T-cell (primary cell): ENCODE measurements at regions not wholly inside any gene's neighbourhood (a gene's known extent, or its start where the extent isn't known, plus 50 kb on each side); places are given as distances from the start of the nearest gene placed in this dataset.
A peak's percentile ranks its signal among the peaks of the same experiment; 100 is the strongest.

Experiments
- ATAC-seq, 4 experiments: fragments of 200-7000 bp in 3 of 4; fragments of 150-1000 bp in 1 of 4; cut with Tn5 transposase; replicated peaks in 1 of 4; 1 replicate in 3 of 4; 2 replicates in 1 of 4; pipeline ENCODE4 v1.10.0; 2021; ENCODE audit warnings: moderate library complexity in 3 of 4, mild to moderate bottlenecking in 2 of 4, moderate number of reproducible peaks in 1 of 4
- CTCF ChIA-PET, 2 donors: fragments of 300-600 bp; sonication (Branson Sonifier 250); formaldehyde crosslinking; loops; one replicate each; lab custom pipeline; 2022; ENCODE audit warnings: antibody characterized with exemption in 2 of 2; lab: Charles Lee
- POLR2A ChIA-PET, 2 donors: fragments of 300-600 bp; sonication (Branson Sonifier 250); formaldehyde crosslinking; loops; one replicate each; lab custom pipeline; 2022; ENCODE audit warnings: antibody characterized with exemption in 2 of 2; lab: Charles Lee
- DNase-seq, 35 experiments: peaks; one replicate each; pipeline versions ENCODE4 v3.0.0 to v3.0.0-alpha.2; 2013 to 2023
- H3K27ac ChIP-seq: one replicate; pipeline ENCODE4 v1.5.1; 2013; ENCODE audit warnings: low read length
- H3K27me3 ChIP-seq, 2 experiments: replicated peaks in 1 of 2; 1 replicate in 1 of 2; 2 replicates in 1 of 2; pipeline versions ENCODE4 v1.6.1 to v1.7.0; 2013; ENCODE audit warnings: low read length in 1 of 2, mixed read lengths in 1 of 2; ENCODE audit not compliant: control insufficient read depth in 2 of 2, insufficient read depth in 2 of 2; ENCODE audit errors: extremely low read depth in 1 of 2
- H3K36me3 ChIP-seq, 2 donors: 1 replicate in 1 of 2; 2 replicates in 1 of 2; pipeline versions ENCODE4 v1.6.1 to v1.7.0; 2013; ENCODE audit warnings: low read length in 1 of 2; ENCODE audit not compliant: control insufficient read depth in 2 of 2, insufficient read depth in 1 of 2; ENCODE audit errors: extremely low read depth in 1 of 2
- H3K4me1 ChIP-seq, 2 experiments: 1 replicate in 1 of 2; 2 replicates in 1 of 2; pipeline versions ENCODE4 v1.6.1 to v1.7.0; 2013; ENCODE audit warnings: low read length in 2 of 2, mixed read lengths in 1 of 2; ENCODE audit not compliant: insufficient read depth in 2 of 2, control insufficient read depth in 1 of 2; ENCODE audit errors: extremely low read depth in 1 of 2
- H3K4me3 ChIP-seq, 2 donors: 1 replicate in 1 of 2; 2 replicates in 1 of 2; pipeline versions ENCODE4 v1.5.1 to v1.7.0; 2013; ENCODE audit warnings: mild to moderate bottlenecking in 2 of 2, low read length in 1 of 2, moderate library complexity in 1 of 2; ENCODE audit not compliant: control insufficient read depth in 1 of 2; ENCODE audit errors: extremely low read depth in 1 of 2
- H3K9me3 ChIP-seq: 2 replicates; pipeline ENCODE4 v1.7.0; 2013
- H3K27ac Mint-ChIP-seq, 2 donors: one replicate each; pipeline ENCODE4 v1.8.0; 2020 to 2021; ENCODE audit warnings: mild to moderate bottlenecking in 2 of 2, mixed read lengths in 2 of 2
- H3K27me3 Mint-ChIP-seq, 2 donors: one replicate each; pipeline ENCODE4 v1.8.0; 2021 to 2022; ENCODE audit warnings: mixed read lengths in 2 of 2
- H3K36me3 Mint-ChIP-seq: one replicate; pipeline ENCODE4 v1.8.0; 2021; ENCODE audit warnings: mixed read lengths
- H3K4me1 Mint-ChIP-seq, 3 donors: one replicate each; pipeline ENCODE4 v1.8.0; 2020 to 2022; ENCODE audit warnings: mixed read lengths in 3 of 3, mild to moderate bottlenecking in 1 of 3
- H3K4me3 Mint-ChIP-seq, 3 donors: one replicate each; pipeline ENCODE4 v1.8.0; 2020 to 2022; ENCODE audit warnings: mild to moderate bottlenecking in 3 of 3, mixed read lengths in 3 of 3, moderate library complexity in 3 of 3
- H3K9me3 Mint-ChIP-seq, 3 donors: one replicate each; pipeline ENCODE4 v1.8.0; 2020 to 2022; ENCODE audit warnings: mixed read lengths in 3 of 3
- WGBS: methylation state at CpG from one replicate; pipeline ENCODE4 v1.1.5; 2013; ENCODE audit warnings: missing lambda C conversion rate; ENCODE audit not compliant: insufficient coverage; 5-methylcytosine and 5-hydroxymethylcytosine counted together

GRCh38 chr1:81308191-81308590, 492.5 kb upstream of the ADGRL2 start:
- peaks cover 0 to 3% of the 10 kb centered on the region in 2 experiments for H3K27me3 ChIP-seq
- H3K4me1 ChIP-seq = no peaks in the 10 kb centered on the region
- H3K27me3 Mint-ChIP-seq = peaks cover 0 to 3% of the 10 kb centered on the region in 2 donors
- no peak overlapping the region for H3K4me3 Mint-ChIP-seq
- DNase-seq = no peak
- no peaks in the 10 kb centered on the region for H3K36me3 Mint-ChIP-seq
- H3K4me3 ChIP-seq = no peak overlapping the region
- no peaks in the 10 kb centered on the region for H3K9me3 ChIP-seq
- peaks cover 0 to 1% (median 0%) of the 10 kb centered on the region in 3 donors for H3K9me3 Mint-ChIP-seq
- POLR2A ChIA-PET = no interaction called here
- no peak for ATAC-seq
- no peaks in the 10 kb centered on the region for H3K36me3 ChIP-seq
- no CpG with 5 or more reads among the region's 6 CpGs for WGBS
- H3K27ac Mint-ChIP-seq = no peak overlapping the region
- CTCF ChIA-PET = no interaction called here
- H3K4me1 Mint-ChIP-seq = no peaks in the 10 kb centered on the region
- H3K27ac ChIP-seq = no peak overlapping the region

- Histone ChIP-seq H3K4me3 (no peak overlapping the region), H3K4me1 (no peaks in the 10 kb centered on the region), H3K27ac (no peak overlapping the region), H3K9me3 (no peaks in the 10 kb centered on the region), H3K36me3 (no peaks in the 10 kb centered on the region), H3K27me3 (peaks cover 0 to 3% of the 10 kb centered on the region in 2 experiments)
- Mint-ChIP-seq H3K27me3 (peaks cover 2 to 3% of the 10 kb centered on the region in 2 donors), H3K4me3 (no peak overlapping the region), H3K9me3 (peaks cover 0 to 5% (median 4%) of the 10 kb centered on the region in 3 donors), H3K36me3 (no peaks in the 10 kb centered on the region), H3K27ac (no peak overlapping the region), H3K4me1 (no peaks in the 10 kb centered on the region)
- ChIA-PET POLR2A (no interaction called here), CTCF (no interaction called here)
- 82% methylated on average over 3 of the region's 5 CpGs for WGBS
- no peak for ATAC-seq
- no peak for DNase-seq
These were observed 492.9 kb upstream of the ADGRL2 start for GRCh38 chr1:81307786-81308185.

- ATAC-seq (no peak), DNase-seq (no peak)
- no peaks in the 10 kb centered on the region for H3K36me3 Mint-ChIP-seq
- Histone ChIP-seq H3K27me3 (no peaks in the 10 kb centered on the region), H3K4me3 (peak overlapping the region in 1 of 2 donors; percentile 25), H3K27ac (no peak overlapping the region), H3K4me1 (no peaks in the 10 kb centered on the region), H3K9me3 (no peaks in the 10 kb centered on the region), H3K36me3 (no peaks in the 10 kb centered on the region)
- H3K4me3 Mint-ChIP-seq = no peak overlapping the region
- POLR2A ChIA-PET = interaction anchor here in 1 of 2 donors (0.6 kb wide), 1 partner anchor 10 kb away, joined by 5 read pairs; no protein-coding TSS in a partner anchor
- no peaks in the 10 kb centered on the region for H3K4me1 Mint-ChIP-seq
- CTCF ChIA-PET = no interaction called here
- peaks cover 0 to 12% (median 5%) of the 10 kb centered on the region in 3 donors for H3K9me3 Mint-ChIP-seq
- 0% methylated on average over 4 of the region's 7 CpGs for WGBS
- no peak overlapping the region for H3K27ac Mint-ChIP-seq
- peaks cover 3% of the 10 kb centered on the region in 2 donors for H3K27me3 Mint-ChIP-seq
These were observed 494.7 kb upstream of the ADGRL2 start for GRCh38 chr1:81305997-81306452.

GRCh38 chr1:81304187-81304586, 496.5 kb upstream of the ADGRL2 start:
- ChIA-PET POLR2A (no interaction called here), CTCF (no interaction called here)
- DNase-seq = no peak
- Histone ChIP-seq H3K9me3 (no peaks in the 10 kb centered on the region), H3K4me1 (no peaks in the 10 kb centered on the region), H3K4me3 (no peak overlapping the region), H3K36me3 (no peaks in the 10 kb centered on the region), H3K27ac (no peak overlapping the region), H3K27me3 (no peaks in the 10 kb centered on the region)
- Mint-ChIP-seq H3K36me3 (no peaks in the 10 kb centered on the region), H3K27ac (no peak overlapping the region), H3K9me3 (peaks cover 0 to 15% (median 5%) of the 10 kb centered on the region in 3 donors), H3K27me3 (peaks cover 3% of the 10 kb centered on the region in 2 donors), H3K4me3 (no peak overlapping the region), H3K4me1 (no peaks in the 10 kb centered on the region)
- ATAC-seq = no peak

DNA sequence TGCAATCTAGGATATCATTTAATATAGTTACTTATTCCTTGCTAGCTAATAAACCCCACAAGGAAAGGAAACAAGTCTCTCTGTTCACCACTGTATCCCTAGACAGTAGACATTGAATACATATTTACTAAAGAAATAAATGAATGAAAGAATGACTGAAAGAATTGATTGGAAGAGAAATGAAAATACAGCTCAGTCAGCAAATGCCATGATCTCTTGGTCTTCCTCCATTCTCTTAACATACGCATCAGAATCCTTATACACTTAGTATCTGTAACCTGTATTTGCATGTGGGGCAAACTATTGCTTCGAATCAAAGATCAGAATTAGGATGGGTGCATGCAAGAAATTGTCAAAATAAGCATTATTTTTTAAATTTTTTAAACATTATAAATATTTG, 500.8 kb upstream of the ADGRL2 start:
- Histone ChIP-seq H3K36me3 (no peaks in the 10 kb centered on the region), H3K4me3 (no peak overlapping the region), H3K9me3 (no peaks in the 10 kb centered on the region), H3K27me3 (no peaks in the 10 kb centered on the region), H3K27ac (no peak overlapping the region), H3K4me1 (no peaks in the 10 kb centered on the region)
- DNase-seq (no peak), ATAC-seq (no peak)
- ChIA-PET POLR2A (no interaction called here), CTCF (no interaction called here)
- H3K27me3 Mint-ChIP-seq = peaks cover 0 to 3% of the 10 kb centered on the region in 2 donors
- H3K27ac Mint-ChIP-seq = no peak overlapping the region
- H3K9me3 Mint-ChIP-seq = peaks cover 0 to 15% (median 5%) of the 10 kb centered on the region in 3 donors
- no peak overlapping the region for H3K4me3 Mint-ChIP-seq
- no CpG with 5 or more reads among the region's 2 CpGs for WGBS
- H3K36me3 Mint-ChIP-seq = no peaks in the 10 kb centered on the region
- no peaks in the 10 kb centered on the region for H3K4me1 Mint-ChIP-seq

- Mint-ChIP-seq H3K27ac (no peak overlapping the region), H3K36me3 (no peaks in the 10 kb centered on the region), H3K9me3 (peaks cover 0 to 14% (median 5%) of the 10 kb centered on the region in 3 donors), H3K4me3 (no peak overlapping the region), H3K4me1 (no peaks in the 10 kb centered on the region), H3K27me3 (peaks cover 0 to 3% of the 10 kb centered on the region in 2 donors)
- no peak for ATAC-seq
- H3K9me3 ChIP-seq = no peaks in the 10 kb centered on the region
- H3K27ac ChIP-seq = no peak overlapping the region
- DNase-seq = no peak
- ChIA-PET POLR2A (no interaction called here), CTCF (no interaction called here)
- no peak overlapping the region for H3K4me3 ChIP-seq
- no peaks in the 10 kb centered on the region for H3K4me1 ChIP-seq
- no peaks in the 10 kb centered on the region for H3K27me3 ChIP-seq
- H3K36me3 ChIP-seq = no peaks in the 10 kb centered on the region
- WGBS = 67% methylated on average over 1 of the region's 3 CpGs
These were observed 502.5 kb upstream of the ADGRL2 start for GRCh38 chr1:81298266-81298665.

DNA sequence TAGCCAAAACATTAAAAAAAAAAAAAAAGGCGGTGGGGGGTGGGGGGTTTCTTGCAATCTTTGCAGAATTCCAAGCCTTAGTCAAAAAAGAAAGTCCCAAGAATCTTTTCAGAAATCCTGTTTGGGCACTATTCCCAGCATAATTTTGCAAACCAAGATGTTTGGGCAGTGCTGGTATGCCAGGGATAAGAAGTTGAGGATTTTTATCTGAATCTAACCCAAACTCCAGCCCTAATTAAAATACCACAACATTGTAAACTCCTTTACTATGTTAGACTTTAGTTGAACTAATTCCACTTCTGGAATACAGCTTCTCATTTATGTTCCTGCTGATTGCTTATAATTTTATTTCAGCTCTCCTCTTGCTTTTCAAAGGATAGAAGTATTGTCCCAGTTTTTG, 504.1 kb upstream of the ADGRL2 start:
- WGBS = no CpG with 5 or more reads among the region's 1 CpG
- DNase-seq (no peak), ATAC-seq (no peak)
- no peak overlapping the region for H3K27ac ChIP-seq
- Mint-ChIP-seq H3K9me3 (peaks cover 0 to 12% (median 4%) of the 10 kb centered on the region in 3 donors), H3K4me3 (no peak overlapping the region), H3K36me3 (no peaks in the 10 kb centered on the region), H3K27me3 (no peaks in the 10 kb centered on the region), H3K27ac (no peak overlapping the region), H3K4me1 (no peaks in the 10 kb centered on the region)
- no peaks in the 10 kb centered on the region for H3K27me3 ChIP-seq
- POLR2A ChIA-PET = no interaction called here
- H3K4me1 ChIP-seq = no peaks in the 10 kb centered on the region
- CTCF ChIA-PET = no interaction called here
- H3K36me3 ChIP-seq = no peaks in the 10 kb centered on the region
- no peak overlapping the region for H3K4me3 ChIP-seq
- no peaks in the 10 kb centered on the region for H3K9me3 ChIP-seq
